ENCODE measurements at regions not wholly inside any gene's neighbourhood (a gene's known extent, or its start where the extent isn't known, plus 50 kb on each side); places are given as distances from the start of the nearest gene placed in this dataset.

DNA sequence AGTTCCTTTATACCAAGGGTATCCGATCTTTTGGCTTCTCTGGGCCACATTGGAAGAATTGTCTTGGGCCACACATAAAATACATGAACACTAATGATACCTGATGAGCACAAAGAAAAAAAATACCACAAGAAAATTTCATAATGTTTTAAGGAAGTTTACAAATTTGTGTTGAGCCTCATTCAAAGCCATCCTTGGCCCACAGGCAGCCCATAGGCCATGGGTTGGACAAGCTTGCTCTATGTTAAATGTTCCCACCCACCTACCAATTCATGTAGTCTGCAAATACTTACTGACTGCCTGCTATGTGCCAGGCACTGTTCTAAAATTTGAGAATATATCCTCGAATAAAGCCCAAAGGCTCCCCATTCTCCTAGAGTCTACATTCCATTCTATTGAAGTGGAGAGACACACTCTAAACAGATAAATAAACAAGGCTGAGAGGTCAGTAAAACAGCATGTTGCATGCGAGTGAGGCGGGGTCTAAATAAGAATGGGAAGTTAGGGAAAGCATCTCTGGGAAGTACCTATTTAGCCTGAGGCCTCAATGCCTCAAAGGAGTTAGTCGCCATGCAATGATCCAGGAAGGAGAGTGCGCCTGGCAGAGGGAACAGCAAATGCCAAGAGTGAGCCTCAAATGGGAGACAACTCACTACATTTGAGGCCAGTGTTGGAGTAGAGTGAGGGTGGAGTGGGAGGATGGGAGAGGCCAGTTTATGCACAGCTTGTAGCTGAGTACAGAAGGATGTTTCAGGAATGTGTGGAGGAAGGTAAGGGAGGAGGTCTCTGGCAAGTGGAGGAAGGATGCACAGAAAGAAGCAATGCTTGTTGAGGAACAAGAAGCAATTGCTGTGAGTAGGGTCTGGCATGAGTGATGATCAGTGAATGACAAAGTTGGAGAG lies 52.5 kb upstream of the CLDN10 start:
- no peak for DNase-seq (ENCODE audit: low spot score)

DNA sequence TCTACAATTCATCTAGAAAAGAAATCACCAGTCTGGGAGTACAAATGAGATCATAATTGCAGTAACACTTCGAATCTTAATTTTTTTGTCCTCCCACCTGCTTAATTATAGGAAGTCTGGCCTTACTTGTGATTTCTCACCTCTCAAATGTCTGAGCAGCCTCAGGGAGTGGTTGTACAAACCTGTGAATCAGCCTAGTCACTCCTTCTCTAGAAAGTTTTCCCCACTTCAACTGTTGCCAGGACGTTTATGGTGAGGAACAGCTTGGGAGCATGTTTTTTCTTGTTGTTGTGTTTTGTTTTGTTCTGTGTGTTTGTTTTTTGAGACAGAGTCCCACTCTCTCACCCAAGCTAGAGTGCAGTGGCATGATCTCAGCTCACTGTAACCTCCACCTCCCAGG lies 50.3 kb upstream of the CLDN10 start:
- DNase-seq (ENCODE audit: low spot score): no peak
